GM10248 (cell line): ENCODE measurements at regions not wholly inside any gene's neighbourhood (a gene's known extent, or its start where the extent isn't known, plus 50 kb on each side); places are given as distances from the start of the nearest gene placed in this dataset.

Experiments used
- CTCF ChIA-PET: fragments of 300-600 bp; sonication (Branson Sonifier 250); formaldehyde crosslinking; extraction: SDS; loops from one replicate; lab custom pipeline; 2021; ENCODE audit warnings: antibody characterized with exemption; lab: Yijun Ruan, JAX
- POLR2A ChIA-PET: fragments of 350-650 bp; sonication (Branson Sonifier 250); formaldehyde crosslinking; extraction: SDS; loops from one replicate; lab custom pipeline; 2020; ENCODE audit warnings: antibody characterized with exemption; lab: Yijun Ruan, JAX
- DNase-seq: peaks from one replicate; pipeline ENCODE4 v3.0.0; 2012; ENCODE audit errors: extremely low spot score
- TF ChIP-seq, protein P1 (sequence below): IDR thresholded peaks from 2 replicates; pipeline ENCODE4 v1.5.1; 2012; ENCODE audit warnings: mild to moderate bottlenecking, low read depth; ENCODE audit errors: extremely low read depth, missing control alignments, control extremely low read depth

DNA sequence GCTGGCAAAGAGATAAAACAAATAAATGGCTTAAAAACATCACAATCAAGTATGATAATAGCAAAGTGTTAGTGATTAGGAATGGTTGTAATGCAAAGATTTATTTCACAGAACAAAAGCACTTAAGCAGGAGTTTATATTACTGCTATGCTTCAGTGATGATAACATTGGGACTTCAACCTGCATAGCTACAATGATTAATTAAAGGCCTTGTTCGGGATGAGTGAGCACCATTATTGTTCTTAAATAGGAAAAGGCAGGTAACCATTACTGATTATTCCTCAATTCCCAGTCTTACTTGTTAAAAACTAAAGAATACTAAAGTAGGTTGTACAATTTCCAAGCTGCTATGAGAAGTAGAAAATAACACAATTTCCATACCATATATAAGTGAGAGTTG lies 1247.5 kb upstream of the CDH8 start:
- ChIA-PET POLR2A (no interaction called here), CTCF (interaction anchor here (0.8 kb wide), 1 partner anchor 9 kb away, joined by 3 read pairs; no protein-coding TSS in a partner anchor)
- no peak for DNase-seq
- TF ChIP-seq, protein P1, sequence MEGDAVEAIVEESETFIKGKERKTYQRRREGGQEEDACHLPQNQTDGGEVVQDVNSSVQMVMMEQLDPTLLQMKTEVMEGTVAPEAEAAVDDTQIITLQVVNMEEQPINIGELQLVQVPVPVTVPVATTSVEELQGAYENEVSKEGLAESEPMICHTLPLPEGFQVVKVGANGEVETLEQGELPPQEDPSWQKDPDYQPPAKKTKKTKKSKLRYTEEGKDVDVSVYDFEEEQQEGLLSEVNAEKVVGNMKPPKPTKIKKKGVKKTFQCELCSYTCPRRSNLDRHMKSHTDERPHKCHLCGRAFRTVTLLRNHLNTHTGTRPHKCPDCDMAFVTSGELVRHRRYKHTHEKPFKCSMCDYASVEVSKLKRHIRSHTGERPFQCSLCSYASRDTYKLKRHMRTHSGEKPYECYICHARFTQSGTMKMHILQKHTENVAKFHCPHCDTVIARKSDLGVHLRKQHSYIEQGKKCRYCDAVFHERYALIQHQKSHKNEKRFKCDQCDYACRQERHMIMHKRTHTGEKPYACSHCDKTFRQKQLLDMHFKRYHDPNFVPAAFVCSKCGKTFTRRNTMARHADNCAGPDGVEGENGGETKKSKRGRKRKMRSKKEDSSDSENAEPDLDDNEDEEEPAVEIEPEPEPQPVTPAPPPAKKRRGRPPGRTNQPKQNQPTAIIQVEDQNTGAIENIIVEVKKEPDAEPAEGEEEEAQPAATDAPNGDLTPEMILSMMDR, result no peak

DNA sequence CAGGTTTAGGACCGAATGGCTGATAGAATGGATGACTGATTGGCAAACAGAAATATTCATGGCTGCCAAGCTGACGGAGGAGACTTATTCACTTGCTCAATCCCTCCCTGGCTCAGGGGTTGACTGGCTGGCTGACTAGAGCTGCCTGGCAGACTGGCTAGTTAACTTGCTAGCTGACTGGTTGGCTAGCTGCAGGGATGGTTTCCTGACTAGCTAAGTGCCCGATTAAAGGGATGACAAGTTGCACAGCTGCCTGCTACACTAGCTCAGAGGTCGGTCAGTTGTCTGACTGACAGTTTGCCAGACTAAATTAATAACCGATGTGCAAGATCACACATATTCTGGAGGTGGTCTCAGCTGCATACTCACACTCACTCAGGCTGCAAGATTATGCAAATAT lies 1208.4 kb upstream of the CDH8 start:
- ChIA-PET CTCF (no interaction called here), POLR2A (no interaction called here)
- TF ChIP-seq, protein P1, result no peak
- no peak for DNase-seq

DNA sequence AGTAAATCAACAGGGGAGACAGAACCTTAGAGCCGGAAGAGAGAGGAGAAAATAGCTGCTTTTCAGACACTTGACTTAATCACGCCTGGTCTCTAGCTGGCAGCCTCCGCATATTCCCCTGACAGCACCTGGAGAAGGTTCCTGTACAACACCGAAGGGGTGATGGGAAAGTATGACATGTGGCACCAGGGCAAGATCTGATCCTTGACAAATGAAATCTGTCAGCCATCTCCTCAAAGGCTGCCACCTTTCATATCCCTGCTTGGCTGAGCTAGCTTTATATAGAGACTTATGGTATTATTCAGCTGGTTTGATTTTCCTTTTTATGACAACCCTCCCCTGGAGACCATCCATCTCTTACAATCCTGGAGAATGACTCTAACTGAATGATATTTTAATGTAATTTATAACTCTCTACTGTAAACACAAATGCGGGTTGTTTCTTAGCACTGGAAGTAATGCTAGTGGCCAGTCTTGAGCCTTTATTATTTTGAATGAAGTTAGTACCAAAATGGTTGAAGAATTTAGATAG lies 1205.3 kb upstream of the CDH8 start:
- DNase-seq, result no peak
- ChIA-PET POLR2A (no interaction called here), CTCF (no interaction called here)
- TF ChIP-seq, protein P1, result no peak

DNA sequence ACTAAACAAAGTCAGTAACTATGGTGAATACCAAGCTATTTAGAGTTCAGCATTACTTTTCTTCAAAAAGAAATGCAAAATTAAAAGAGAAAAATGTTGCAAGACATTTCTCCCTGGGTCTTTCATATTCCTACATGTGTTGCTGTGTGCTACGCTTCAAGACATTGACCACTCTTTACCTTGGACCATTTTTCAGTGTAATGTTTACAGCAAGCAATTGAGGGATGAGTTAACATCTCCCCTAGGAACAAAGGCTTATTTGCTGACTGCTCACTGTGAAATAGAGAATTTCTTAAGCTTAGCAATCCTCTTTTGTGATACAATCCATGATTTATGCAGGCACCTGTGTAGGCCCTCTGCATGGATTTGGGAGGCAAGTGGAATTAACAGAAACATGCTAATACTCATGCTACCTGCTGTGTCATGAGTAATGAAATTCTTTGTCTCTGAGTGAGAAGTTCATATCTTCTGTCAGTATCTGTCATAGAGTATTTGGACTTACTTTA lies 1202.9 kb upstream of the CDH8 start:
- TF ChIP-seq, protein P1, result no peak
- POLR2A ChIA-PET, result no interaction called here
- CTCF ChIA-PET, result no interaction called here
- DNase-seq, result no peak

DNA sequence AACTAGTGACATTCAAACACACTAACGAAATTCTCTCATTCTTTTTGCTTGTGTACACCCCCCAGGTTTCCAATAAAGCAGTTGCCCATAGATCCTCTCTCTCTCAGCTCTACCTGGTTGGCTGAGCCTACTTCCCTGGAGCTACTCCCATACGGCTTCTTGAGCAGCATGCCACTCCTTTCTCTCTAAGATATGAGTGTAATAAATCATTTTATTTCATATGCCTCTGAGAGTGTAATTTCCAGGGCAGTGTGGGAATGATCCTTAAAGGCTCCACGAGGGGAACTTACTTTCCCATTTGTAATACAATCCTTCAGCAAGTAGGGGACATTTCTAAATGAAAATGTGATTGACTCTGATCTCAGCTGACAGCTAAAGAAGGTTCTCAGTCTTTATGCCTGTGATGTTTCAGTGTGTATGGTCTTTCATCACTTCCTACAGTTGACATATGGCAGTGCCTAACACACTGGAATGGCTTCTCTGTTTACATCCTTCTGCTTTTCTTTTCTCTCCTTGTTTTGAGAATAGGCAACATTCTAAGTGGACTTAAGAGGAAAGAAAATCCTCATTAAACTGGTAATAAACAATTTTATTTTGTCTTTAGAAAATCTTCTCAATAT lies 1194.3 kb upstream of the CDH8 start:
- no peak for DNase-seq
- CTCF ChIA-PET, result no interaction called here
- TF ChIP-seq, protein P1, result no peak
- POLR2A ChIA-PET, result no interaction called here

DNA sequence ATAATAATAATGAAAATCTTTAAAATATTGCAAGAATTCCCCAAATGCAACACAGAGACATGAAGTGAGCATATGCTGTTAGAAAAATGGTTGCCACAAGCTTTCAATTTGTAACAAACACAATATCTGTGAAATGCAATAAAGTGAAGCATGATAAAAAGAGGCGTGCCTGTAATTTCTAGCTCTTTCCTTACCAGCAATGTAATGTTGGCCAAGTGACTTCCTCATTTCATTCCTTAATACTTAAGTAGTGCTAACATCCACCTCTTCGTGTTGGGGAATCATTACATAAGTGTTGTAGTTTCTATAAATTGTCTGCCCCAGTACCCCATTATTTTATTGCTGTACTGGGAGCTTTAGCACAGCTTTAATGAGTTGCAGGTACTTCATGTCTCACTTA lies 1192.0 kb upstream of the CDH8 start:
- POLR2A ChIA-PET, result no interaction called here
- TF ChIP-seq, protein P1, result no peak
- CTCF ChIA-PET, result no interaction called here
- DNase-seq, result no peak

DNA sequence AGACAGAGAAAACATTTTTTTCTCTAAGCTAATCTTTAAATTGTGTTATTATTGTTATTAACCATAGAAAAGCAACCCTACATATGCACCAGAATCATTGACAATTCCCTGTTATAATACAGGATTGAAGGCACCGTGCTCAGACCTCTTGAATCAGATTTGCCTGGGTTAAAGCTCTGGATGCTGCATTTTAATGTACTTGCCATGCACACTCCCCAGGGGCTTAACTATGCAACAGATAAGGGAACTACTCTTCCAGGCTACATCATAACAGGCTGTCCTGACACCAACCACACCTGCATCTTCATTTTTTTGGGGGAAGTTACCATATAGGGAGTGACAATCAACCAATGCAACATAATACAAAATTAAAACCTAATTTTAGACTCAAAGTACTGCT lies 1187.6 kb upstream of the CDH8 start:
- TF ChIP-seq, protein P1, result no peak
- no peak for DNase-seq
- POLR2A ChIA-PET, result no interaction called here
- CTCF ChIA-PET, result interaction anchor here (0.6 kb wide), 1 partner anchor 9 kb away, joined by 3 read pairs; no protein-coding TSS in a partner anchor
